ENCODE measurements at regions not wholly inside any gene's neighbourhood (a gene's known extent, or its start where the extent isn't known, plus 50 kb on each side); places are given as distances from the start of the nearest gene placed in this dataset.

DNA sequence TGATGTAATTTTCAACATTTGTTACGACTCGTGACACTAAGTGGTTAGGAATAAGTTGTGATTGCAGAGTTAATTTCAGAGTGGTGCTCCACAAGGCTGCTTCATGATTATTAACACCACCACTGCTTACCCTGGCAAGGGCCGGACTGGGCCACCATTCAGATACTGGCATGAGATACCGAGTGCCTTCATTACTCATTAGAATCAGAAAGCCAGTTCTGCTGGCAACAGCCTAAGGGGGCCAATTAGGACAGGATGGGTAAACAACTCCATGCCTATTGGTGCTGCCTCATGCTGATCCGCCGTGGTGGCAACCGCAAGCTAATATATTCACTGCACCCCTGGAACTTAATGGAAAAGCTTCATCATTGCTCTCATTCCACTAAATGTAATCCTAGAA, 575.1 kb downstream of the EFNB2 start:
- ATAC-seq (no peak), DNase-seq (no peak)
- ChIA-PET POLR2A (no interaction called here), CTCF (no interaction called here)
- no peaks in the 10 kb centered on the region for H3K36me3 Mint-ChIP-seq
- Histone ChIP-seq H3K27ac (ENCODE audit: low read depth, low read length) (no peak overlapping the region), H3K4me3 (ENCODE audit: low read length) (no peak overlapping the region), H3K36me3 (ENCODE audit: control insufficient read depth in 2 of 3, insufficient read depth in 3 of 3, low read length in 3 of 3) (no peaks in the 10 kb centered on the region), H3K27me3 (ENCODE audit: control insufficient read depth in 2 of 2, insufficient read depth in 2 of 2, low read length in 2 of 2) (no peaks in the 10 kb centered on the region), H3K9me3 (ENCODE audit: control insufficient read depth in 2 of 3, low read length in 3 of 3) (no peaks in the 10 kb centered on the region), H3K4me1 (ENCODE audit: control insufficient read depth in 2 of 2, insufficient read depth in 2 of 2, low read length in 2 of 2) (no peaks in the 10 kb centered on the region)
- H3K27ac Mint-ChIP-seq: no peak overlapping the region
- H3K4me1 Mint-ChIP-seq: no peaks in the 10 kb centered on the region
- H3K9me3 Mint-ChIP-seq: peaks cover 0 to 2% (median 0%) of the 10 kb centered on the region in 11 donors
- H3K4me3 Mint-ChIP-seq: no peak overlapping the region
- intact Hi-C loops (cut with micrococcal nuclease): no loop called here
- H3K27me3 Mint-ChIP-seq: peaks cover 0 to 14% (median 0%) of the 10 kb centered on the region in 5 donors

DNA sequence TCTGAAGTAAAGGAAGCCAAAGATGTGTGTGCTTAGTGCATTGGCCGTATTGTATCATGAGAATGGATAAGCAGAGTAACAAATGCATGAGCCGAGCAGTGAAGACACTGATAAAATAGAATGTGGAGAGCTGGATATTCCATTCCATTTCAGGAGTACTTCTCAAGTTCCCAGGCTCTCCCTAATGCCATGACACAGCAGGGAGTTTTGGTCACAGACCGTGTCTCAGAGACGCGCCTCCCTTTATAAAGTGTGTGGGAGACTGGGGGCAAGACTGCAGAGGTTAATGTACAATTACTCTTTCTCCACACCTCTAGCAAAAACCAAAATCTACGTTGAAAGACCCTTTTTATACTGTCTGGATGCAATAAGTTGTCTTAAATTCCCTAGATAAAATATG, 575.6 kb downstream of the EFNB2 start:
- intact Hi-C loops (cut with micrococcal nuclease): no loop called here
- Mint-ChIP-seq H3K9me3 (peaks cover 0 to 2% (median 0%) of the 10 kb centered on the region in 11 donors), H3K27me3 (peaks cover 0 to 12% (median 0%) of the 10 kb centered on the region in 5 donors), H3K27ac (no peak overlapping the region), H3K36me3 (no peaks in the 10 kb centered on the region), H3K4me3 (no peak overlapping the region), H3K4me1 (no peaks in the 10 kb centered on the region)
- no peak for DNase-seq
- ChIA-PET CTCF (no interaction called here), POLR2A (no interaction called here)
- H3K27me3 ChIP-seq (ENCODE audit: control insufficient read depth in 2 of 2, insufficient read depth in 2 of 2, low read length in 2 of 2): no peaks in the 10 kb centered on the region
- no peak overlapping the region for H3K4me3 ChIP-seq (ENCODE audit: low read length)
- H3K4me1 ChIP-seq (ENCODE audit: control insufficient read depth in 2 of 2, insufficient read depth in 2 of 2, low read length in 2 of 2): no peaks in the 10 kb centered on the region
- no peaks in the 10 kb centered on the region for H3K36me3 ChIP-seq (ENCODE audit: control insufficient read depth in 2 of 3, insufficient read depth in 3 of 3, low read length in 3 of 3)
- no peak overlapping the region for H3K27ac ChIP-seq (ENCODE audit: low read depth, low read length)
- no peak for ATAC-seq
- no peaks in the 10 kb centered on the region for H3K9me3 ChIP-seq (ENCODE audit: control insufficient read depth in 2 of 3, low read length in 3 of 3)

- Histone ChIP-seq H3K36me3 (ENCODE audit: control insufficient read depth in 2 of 3, insufficient read depth in 3 of 3, low read length in 3 of 3) (no peaks in the 10 kb centered on the region), H3K4me3 (ENCODE audit: low read length) (no peak overlapping the region), H3K27ac (ENCODE audit: low read depth, low read length) (no peak overlapping the region), H3K27me3 (ENCODE audit: control insufficient read depth in 2 of 2, insufficient read depth in 2 of 2, low read length in 2 of 2) (no peaks in the 10 kb centered on the region), H3K4me1 (ENCODE audit: control insufficient read depth in 2 of 2, insufficient read depth in 2 of 2, low read length in 2 of 2) (no peaks in the 10 kb centered on the region), H3K9me3 (ENCODE audit: control insufficient read depth in 2 of 3, low read length in 3 of 3) (no peaks in the 10 kb centered on the region)
- Mint-ChIP-seq H3K27me3 (peaks cover 0 to 6% (median 5%) of the 10 kb centered on the region in 5 donors), H3K4me3 (no peak overlapping the region), H3K36me3 (no peaks in the 10 kb centered on the region), H3K9me3 (peaks cover 0 to 2% (median 0%) of the 10 kb centered on the region in 11 donors), H3K4me1 (no peaks in the 10 kb centered on the region), H3K27ac (no peak overlapping the region)
- DNase-seq: no peak
- intact Hi-C loops (cut with micrococcal nuclease): no loop called here
- CTCF ChIA-PET: no interaction called here
- ATAC-seq: no peak
- POLR2A ChIA-PET: no interaction called here
Observed at GRCh38 chr13:105957769-105958438, 577.6 kb downstream of the EFNB2 start.

DNA sequence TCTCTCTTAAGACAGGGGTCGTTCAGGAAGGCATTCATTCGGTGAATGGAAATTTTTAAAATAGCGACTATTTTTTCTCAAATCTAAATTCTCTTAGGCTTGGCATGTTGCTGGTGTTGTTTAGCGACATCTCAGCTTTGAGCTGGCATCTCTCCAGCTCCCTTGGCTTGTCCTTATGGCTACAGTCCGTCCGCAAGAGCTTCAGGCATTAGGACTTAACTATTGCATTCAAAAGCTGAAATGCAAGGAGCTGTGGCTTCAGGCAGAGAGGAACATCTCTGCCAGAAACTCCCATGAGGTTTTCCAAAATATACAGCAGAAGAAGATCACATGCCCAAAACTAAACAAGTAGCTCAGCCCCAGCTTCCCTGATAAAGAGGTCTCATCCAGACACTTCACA, 578.5 kb downstream of the EFNB2 start:
- ChIA-PET CTCF (no interaction called here), POLR2A (no interaction called here)
- peaks cover 0 to 2% (median 0%) of the 10 kb centered on the region in 11 donors for H3K9me3 Mint-ChIP-seq
- intact Hi-C loops (cut with micrococcal nuclease): no loop called here
- no peaks in the 10 kb centered on the region for H3K36me3 Mint-ChIP-seq
- Histone ChIP-seq H3K4me1 (ENCODE audit: control insufficient read depth in 2 of 2, insufficient read depth in 2 of 2, low read length in 2 of 2) (no peaks in the 10 kb centered on the region), H3K27me3 (ENCODE audit: control insufficient read depth in 2 of 2, insufficient read depth in 2 of 2, low read length in 2 of 2) (no peaks in the 10 kb centered on the region), H3K36me3 (ENCODE audit: control insufficient read depth in 2 of 3, insufficient read depth in 3 of 3, low read length in 3 of 3) (no peaks in the 10 kb centered on the region), H3K27ac (ENCODE audit: low read depth, low read length) (no peak overlapping the region), H3K4me3 (ENCODE audit: low read length) (no peak overlapping the region), H3K9me3 (ENCODE audit: control insufficient read depth in 2 of 3, low read length in 3 of 3) (no peaks in the 10 kb centered on the region)
- H3K4me1 Mint-ChIP-seq: peaks cover 0 to 3% (median 0%) of the 10 kb centered on the region in 7 donors
- H3K4me3 Mint-ChIP-seq: no peak overlapping the region
- ATAC-seq: no peak
- H3K27ac Mint-ChIP-seq: no peak overlapping the region
- H3K27me3 Mint-ChIP-seq: peaks cover 0 to 6% (median 5%) of the 10 kb centered on the region in 5 donors
- DNase-seq: no peak

GRCh38 chr13:105952973-105953290, 582.5 kb downstream of the EFNB2 start:
- no peaks in the 10 kb centered on the region for H3K9me3 ChIP-seq (ENCODE audit: control insufficient read depth in 2 of 3, low read length in 3 of 3)
- no peak for ATAC-seq
- Mint-ChIP-seq H3K4me3 (no peak overlapping the region), H3K4me1 (peaks cover 0 to 3% (median 0%) of the 10 kb centered on the region in 7 donors), H3K9me3 (peaks cover 0 to 2% (median 0%) of the 10 kb centered on the region in 11 donors), H3K36me3 (no peaks in the 10 kb centered on the region), H3K27ac (no peak overlapping the region), H3K27me3 (peaks cover 0 to 6% (median 5%) of the 10 kb centered on the region in 5 donors)
- CTCF ChIA-PET: no interaction called here
- H3K4me1 ChIP-seq (ENCODE audit: control insufficient read depth in 2 of 2, insufficient read depth in 2 of 2, low read length in 2 of 2): no peaks in the 10 kb centered on the region
- no peaks in the 10 kb centered on the region for H3K36me3 ChIP-seq (ENCODE audit: control insufficient read depth in 2 of 3, insufficient read depth in 3 of 3, low read length in 3 of 3)
- POLR2A ChIA-PET: no interaction called here
- H3K4me3 ChIP-seq (ENCODE audit: low read length): no peak overlapping the region
- intact Hi-C loops (cut with micrococcal nuclease): no loop called here
- DNase-seq: no peak
- no peaks in the 10 kb centered on the region for H3K27me3 ChIP-seq (ENCODE audit: control insufficient read depth in 2 of 2, insufficient read depth in 2 of 2, low read length in 2 of 2)
- no peak overlapping the region for H3K27ac ChIP-seq (ENCODE audit: low read depth, low read length)

- Histone ChIP-seq H3K27ac (ENCODE audit: low read depth, low read length) (no peak overlapping the region), H3K27me3 (ENCODE audit: control insufficient read depth in 2 of 2, insufficient read depth in 2 of 2, low read length in 2 of 2) (no peaks in the 10 kb centered on the region), H3K9me3 (ENCODE audit: control insufficient read depth in 2 of 3, low read length in 3 of 3) (no peaks in the 10 kb centered on the region), H3K4me3 (ENCODE audit: low read length) (no peak overlapping the region), H3K4me1 (ENCODE audit: control insufficient read depth in 2 of 2, insufficient read depth in 2 of 2, low read length in 2 of 2) (no peaks in the 10 kb centered on the region), H3K36me3 (ENCODE audit: control insufficient read depth in 2 of 3, insufficient read depth in 3 of 3, low read length in 3 of 3) (no peaks in the 10 kb centered on the region)
- DNase-seq (no peak), ATAC-seq (no peak)
- Mint-ChIP-seq H3K4me3 (no peak overlapping the region), H3K36me3 (no peaks in the 10 kb centered on the region), H3K27ac (no peak overlapping the region), H3K4me1 (peaks cover 0 to 3% (median 0%) of the 10 kb centered on the region in 7 donors), H3K9me3 (peaks cover 0 to 2% (median 0%) of the 10 kb centered on the region in 11 donors), H3K27me3 (peaks cover 0 to 6% (median 5%) of the 10 kb centered on the region in 5 donors)
- POLR2A ChIA-PET: no interaction called here
- CTCF ChIA-PET: no interaction called here
- intact Hi-C loops (cut with micrococcal nuclease): no loop called here
Observed at GRCh38 chr13:105952233-105952972, 583.1 kb downstream of the EFNB2 start.

DNA sequence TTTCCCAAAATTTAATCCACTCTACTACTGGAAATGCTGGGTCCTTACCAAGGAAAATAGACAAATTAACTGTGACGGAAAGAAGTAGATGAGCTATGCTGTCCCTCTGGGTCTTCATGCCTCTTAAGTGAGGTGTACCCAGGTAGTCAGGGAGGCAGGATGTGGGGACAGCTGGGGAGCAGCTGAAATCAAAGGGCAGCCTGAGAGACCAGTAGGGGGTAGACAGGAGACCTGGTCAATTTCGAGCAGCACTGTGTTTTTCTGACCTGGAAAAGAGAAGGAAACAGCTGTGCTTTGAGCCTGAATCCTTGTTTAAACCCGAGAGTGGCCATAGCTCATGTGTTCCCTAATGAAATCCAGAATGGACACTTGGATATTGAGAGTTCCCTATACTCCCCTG, 587.3 kb downstream of the EFNB2 start:
- Histone ChIP-seq H3K27ac (ENCODE audit: low read depth, low read length) (no peak overlapping the region), H3K9me3 (ENCODE audit: control insufficient read depth in 2 of 3, low read length in 3 of 3) (no peaks in the 10 kb centered on the region), H3K36me3 (ENCODE audit: control insufficient read depth in 2 of 3, insufficient read depth in 3 of 3, low read length in 3 of 3) (no peaks in the 10 kb centered on the region), H3K4me1 (ENCODE audit: control insufficient read depth in 2 of 2, insufficient read depth in 2 of 2, low read length in 2 of 2) (no peaks in the 10 kb centered on the region), H3K27me3 (ENCODE audit: control insufficient read depth in 2 of 2, insufficient read depth in 2 of 2, low read length in 2 of 2) (no peaks in the 10 kb centered on the region), H3K4me3 (ENCODE audit: low read length) (no peak overlapping the region)
- no peak overlapping the region for H3K27ac Mint-ChIP-seq
- intact Hi-C loops (cut with micrococcal nuclease): no loop called here
- H3K4me3 Mint-ChIP-seq: no peak overlapping the region
- ATAC-seq (no peak), DNase-seq (no peak)
- peaks cover 0 to 6% (median 0%) of the 10 kb centered on the region in 11 donors for H3K9me3 Mint-ChIP-seq
- H3K4me1 Mint-ChIP-seq: peaks cover 0 to 3% (median 0%) of the 10 kb centered on the region in 7 donors
- CTCF ChIA-PET: no interaction called here
- peaks cover 0 to 5% (median 0%) of the 10 kb centered on the region in 5 donors for H3K27me3 Mint-ChIP-seq
- POLR2A ChIA-PET: no interaction called here
- no peaks in the 10 kb centered on the region for H3K36me3 Mint-ChIP-seq
